Activated CD4-positive, alpha-beta memory T cell treated with anti-CD3 and anti-CD28 coated beads, Interleukin-2, amount 10 ng/mL, durations not matched to agents 7 days and 5 days (primary cell): ENCODE measurements at regions not wholly inside any gene's neighbourhood (a gene's known extent, or its start where the extent isn't known, plus 50 kb on each side); places are given as distances from the start of the nearest gene placed in this dataset.
"Not testable (repeated sequence)": the region's sequence is repeated elsewhere in the genome, so short reads cannot be mapped to it uniquely, and the experiment has no call there.

Experiments used
- CTCF ChIA-PET: fragments of 350-600 bp; sonication (Branson Sonifier 250); formaldehyde crosslinking; loops from one replicate; lab custom pipeline; 2021; ENCODE audit warnings: antibody characterized with exemption, inconsistent platforms; lab: Charles Lee
- POLR2A ChIA-PET: fragments of 350-600 bp; sonication (Branson Sonifier 250); formaldehyde crosslinking; loops from one replicate; lab custom pipeline; 2021; ENCODE audit warnings: antibody characterized with exemption; lab: Charles Lee
- DNase-seq: peaks from one replicate; pipeline ENCODE4 v3.0.0-alpha.2; 2020
- H3K27ac Mint-ChIP-seq: one replicate; pipeline ENCODE4 v1.8.0; 2021; ENCODE audit warnings: mild to moderate bottlenecking, mixed read lengths
- H3K27me3 Mint-ChIP-seq: one replicate; pipeline ENCODE4 v1.8.0; 2021; ENCODE audit warnings: mixed read lengths
- H3K36me3 Mint-ChIP-seq: one replicate; pipeline ENCODE4 v1.8.0; 2021; ENCODE audit warnings: low read depth, mixed read lengths
- H3K4me1 Mint-ChIP-seq: one replicate; pipeline ENCODE4 v1.8.0; 2021; ENCODE audit warnings: mixed read lengths
- H3K4me3 Mint-ChIP-seq: one replicate; pipeline ENCODE4 v1.8.0; 2021; ENCODE audit warnings: mild to moderate bottlenecking, mixed read lengths
- H3K9me3 Mint-ChIP-seq: one replicate; pipeline ENCODE4 v1.8.0; 2021; ENCODE audit warnings: mixed read lengths

DNA sequence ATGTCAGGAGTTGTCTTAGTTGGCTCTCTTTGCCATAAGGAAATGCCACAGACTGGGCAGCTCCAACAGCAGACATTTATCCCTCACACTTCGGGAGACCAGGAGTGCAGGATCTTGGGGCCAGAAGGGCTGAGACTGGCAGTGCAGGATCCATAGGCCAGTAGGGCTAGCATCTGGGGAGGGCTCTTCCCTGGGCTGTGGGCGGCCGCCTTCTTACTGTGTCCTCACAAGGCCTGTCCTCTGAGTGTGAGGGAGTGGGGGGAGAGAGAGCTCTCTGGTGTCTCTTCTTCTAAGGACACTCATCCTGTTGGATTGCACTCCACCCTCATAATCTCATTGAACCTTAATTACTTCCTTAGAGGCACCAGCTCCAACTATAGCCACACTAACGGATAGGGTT, 87.5 kb upstream of the LRPAP1 start:
- CTCF ChIA-PET = not testable (repeated sequence)
- H3K27me3 Mint-ChIP-seq = peaks cover 12% of the 10 kb centered on the region

GRCh38 chr4:3618341-3618740, 86.1 kb upstream of the LRPAP1 start:
- CTCF ChIA-PET, H3K9me3 Mint-ChIP-seq, H3K4me1 Mint-ChIP-seq, H3K36me3 Mint-ChIP-seq, POLR2A ChIA-PET, H3K27ac Mint-ChIP-seq, DNase-seq, H3K4me3 Mint-ChIP-seq: not testable (repeated sequence)
- peaks cover 12% of the 10 kb centered on the region for H3K27me3 Mint-ChIP-seq

More for the DNA sequence above, 87.5 kb upstream of the LRPAP1 start:
- DNase-seq, H3K9me3 Mint-ChIP-seq, H3K27ac Mint-ChIP-seq, H3K4me3 Mint-ChIP-seq, H3K36me3 Mint-ChIP-seq, H3K4me1 Mint-ChIP-seq, POLR2A ChIA-PET: not testable (repeated sequence)

DNA sequence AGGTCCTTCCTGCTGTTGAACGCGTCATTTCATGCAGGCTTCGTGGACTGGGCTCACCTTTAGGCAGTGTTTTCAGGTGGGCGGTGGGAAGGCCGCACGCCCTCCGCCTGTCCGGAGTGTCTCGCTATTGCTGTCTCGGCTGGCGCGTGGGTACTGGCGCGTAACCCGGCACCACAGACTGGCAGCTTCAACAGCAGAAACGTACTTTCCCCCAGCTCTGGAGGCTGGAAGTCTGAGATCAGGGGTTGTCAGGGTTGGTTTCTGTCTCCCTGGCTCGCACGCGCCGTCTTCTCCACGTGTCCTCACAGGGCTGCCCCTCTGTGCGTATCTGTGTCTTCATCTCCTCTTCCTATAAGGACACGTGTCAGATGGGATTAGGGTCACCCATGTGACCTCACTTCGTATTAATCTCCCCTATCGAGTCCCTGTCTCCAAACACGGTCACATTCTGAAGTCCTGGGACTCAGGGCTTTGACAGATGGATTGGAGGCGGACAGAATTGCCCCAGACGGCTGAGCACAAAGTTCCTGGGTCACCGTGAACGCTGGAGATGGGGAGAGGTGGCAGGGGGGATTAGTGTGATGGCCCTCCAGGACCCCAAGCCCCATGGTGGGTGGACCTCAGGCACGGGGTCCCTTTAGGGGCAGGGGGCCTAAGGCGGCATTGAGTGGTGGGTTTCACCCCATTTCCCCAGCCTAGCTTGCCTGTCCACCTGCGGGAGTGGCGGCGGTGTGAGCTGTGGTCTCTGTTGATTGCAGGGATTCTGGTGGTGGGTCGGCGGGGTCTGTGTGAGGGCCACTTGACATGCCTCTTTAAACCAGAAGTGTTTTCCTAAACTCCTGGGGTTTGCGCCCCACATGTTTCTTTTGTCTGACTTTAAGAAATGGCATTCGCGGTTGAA, 83.4 kb upstream of the LRPAP1 start:
- no peak for DNase-seq
- no peak overlapping the region for H3K4me3 Mint-ChIP-seq
- H3K9me3 Mint-ChIP-seq = peaks cover 17% of the 10 kb centered on the region
- POLR2A ChIA-PET = no interaction called here
- H3K36me3 Mint-ChIP-seq = no peaks in the 10 kb centered on the region
- CTCF ChIA-PET = no interaction called here
- peaks cover 7% of the 10 kb centered on the region for H3K27me3 Mint-ChIP-seq
- H3K27ac Mint-ChIP-seq = no peak overlapping the region
- H3K4me1 Mint-ChIP-seq = peaks cover 2% of the 10 kb centered on the region

DNA sequence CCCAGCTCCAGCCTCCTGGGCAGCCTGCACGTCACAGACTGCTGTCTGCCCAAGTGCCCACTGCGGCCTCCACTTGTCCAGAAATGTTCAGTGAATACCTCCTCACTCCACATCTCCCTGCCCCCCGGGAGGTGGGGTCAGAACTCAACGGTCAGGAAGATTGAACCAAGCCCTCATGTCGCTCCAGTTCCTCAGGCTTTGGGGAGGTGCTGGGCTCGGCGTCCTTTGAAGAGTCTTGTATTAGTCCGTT, 82.4 kb upstream of the LRPAP1 start:
- H3K4me3 Mint-ChIP-seq = no peak overlapping the region
- DNase-seq = no peak
- H3K27me3 Mint-ChIP-seq = peaks cover 7% of the 10 kb centered on the region
- CTCF ChIA-PET = no interaction called here
- no peaks in the 10 kb centered on the region for H3K36me3 Mint-ChIP-seq
- POLR2A ChIA-PET = no interaction called here
- H3K9me3 Mint-ChIP-seq = peaks cover 21% of the 10 kb centered on the region
- H3K27ac Mint-ChIP-seq = no peak overlapping the region
- no peaks in the 10 kb centered on the region for H3K4me1 Mint-ChIP-seq

GRCh38 chr4:3613967-3614730, 81.9 kb upstream of the LRPAP1 start:
- Mint-ChIP-seq H3K4me3 (no peak overlapping the region), H3K36me3 (no peaks in the 10 kb centered on the region), H3K4me1 (no peaks in the 10 kb centered on the region), H3K27me3 (peaks cover 6% of the 10 kb centered on the region), H3K9me3 (peaks cover 22% of the 10 kb centered on the region), H3K27ac (no peak overlapping the region)
- CTCF ChIA-PET = no interaction called here
- no peak for DNase-seq
- POLR2A ChIA-PET = no interaction called here

DNA sequence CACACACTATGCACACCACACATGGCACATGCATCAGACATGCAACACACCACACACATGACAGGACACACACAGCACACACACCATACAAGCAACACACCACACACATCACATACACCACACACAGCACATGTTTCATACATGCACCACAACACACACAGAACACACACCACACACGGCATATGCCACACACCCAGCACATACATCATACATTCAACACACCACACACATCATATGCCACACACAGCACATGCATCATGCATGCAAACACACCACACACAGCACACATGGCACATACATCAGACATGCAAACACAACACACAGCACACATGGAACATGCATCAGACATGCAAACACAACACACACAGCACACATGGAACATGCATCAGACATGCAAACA, 80.7 kb upstream of the LRPAP1 start:
- Mint-ChIP-seq H3K4me3 (no peak overlapping the region), H3K27ac (no peak overlapping the region), H3K36me3 (no peaks in the 10 kb centered on the region), H3K4me1 (no peaks in the 10 kb centered on the region), H3K27me3 (no peaks in the 10 kb centered on the region), H3K9me3 (peaks cover 22% of the 10 kb centered on the region)
- ChIA-PET POLR2A (no interaction called here), CTCF (no interaction called here)
- DNase-seq = no peak

GRCh38 chr4:3612281-3612680, 80.1 kb upstream of the LRPAP1 start:
- Mint-ChIP-seq H3K9me3 (peaks cover 22% of the 10 kb centered on the region), H3K27ac (no peak overlapping the region), H3K27me3 (no peaks in the 10 kb centered on the region), H3K4me3 (no peak overlapping the region), H3K4me1 (no peaks in the 10 kb centered on the region), H3K36me3 (no peaks in the 10 kb centered on the region)
- CTCF ChIA-PET = no interaction called here
- POLR2A ChIA-PET = no interaction called here
- no peak for DNase-seq

DNA sequence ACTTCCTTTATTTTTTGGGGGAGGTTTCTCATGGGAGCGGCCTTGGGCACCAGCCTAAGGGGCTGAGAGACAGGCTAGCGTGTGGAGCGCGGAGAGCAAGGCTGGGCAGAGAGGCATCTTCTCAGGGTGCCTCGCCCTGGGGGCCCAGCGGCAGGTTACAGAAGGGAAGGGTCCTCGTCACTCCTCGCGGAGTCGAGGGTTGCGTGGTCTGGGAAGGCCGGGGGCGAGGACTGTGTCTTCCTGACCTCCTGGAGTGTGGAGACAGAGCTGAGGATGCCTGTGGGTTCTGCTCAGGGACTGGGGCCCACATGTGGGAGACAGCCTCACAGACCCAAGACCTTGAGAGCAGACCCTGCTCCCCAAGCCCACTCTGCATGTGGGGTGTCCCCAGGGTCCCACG, 79.6 kb upstream of the LRPAP1 start:
- DNase-seq = no peak
- Mint-ChIP-seq H3K27ac (no peak overlapping the region), H3K9me3 (peaks cover 22% of the 10 kb centered on the region), H3K4me3 (no peak overlapping the region), H3K27me3 (no peaks in the 10 kb centered on the region), H3K36me3 (no peaks in the 10 kb centered on the region), H3K4me1 (no peaks in the 10 kb centered on the region)
- CTCF ChIA-PET = no interaction called here
- POLR2A ChIA-PET = no interaction called here

- CTCF ChIA-PET, H3K27me3 Mint-ChIP-seq, POLR2A ChIA-PET, H3K4me3 Mint-ChIP-seq, DNase-seq, H3K36me3 Mint-ChIP-seq, H3K27ac Mint-ChIP-seq, H3K4me1 Mint-ChIP-seq: not testable (repeated sequence)
- peaks cover 22% of the 10 kb centered on the region for H3K9me3 Mint-ChIP-seq
These were observed 78.6 kb upstream of the LRPAP1 start for GRCh38 chr4:3610851-3611250.

GRCh38 chr4:3609905-3610304, 77.7 kb upstream of the LRPAP1 start:
- H3K27ac Mint-ChIP-seq, H3K4me1 Mint-ChIP-seq, DNase-seq, POLR2A ChIA-PET, H3K36me3 Mint-ChIP-seq, CTCF ChIA-PET, H3K27me3 Mint-ChIP-seq, H3K4me3 Mint-ChIP-seq: not testable (repeated sequence)
- H3K9me3 Mint-ChIP-seq = peaks cover 22% of the 10 kb centered on the region

- ChIA-PET CTCF (no interaction called here), POLR2A (no interaction called here)
- Mint-ChIP-seq H3K36me3 (no peaks in the 10 kb centered on the region), H3K9me3 (peaks cover 14% of the 10 kb centered on the region), H3K4me3 (no peak overlapping the region), H3K27me3 (no peaks in the 10 kb centered on the region), H3K4me1 (no peaks in the 10 kb centered on the region), H3K27ac (no peak overlapping the region)
- no peak for DNase-seq
These were observed 75.7 kb upstream of the LRPAP1 start for GRCh38 chr4:3607690-3608552.

GRCh38 chr4:3606850-3607249, 74.6 kb upstream of the LRPAP1 start:
- H3K4me1 Mint-ChIP-seq, H3K27me3 Mint-ChIP-seq, CTCF ChIA-PET, H3K4me3 Mint-ChIP-seq, POLR2A ChIA-PET, H3K27ac Mint-ChIP-seq, H3K36me3 Mint-ChIP-seq: not testable (repeated sequence)
- H3K9me3 Mint-ChIP-seq = peaks cover 15% of the 10 kb centered on the region
- peak; percentile 17 for DNase-seq

DNA sequence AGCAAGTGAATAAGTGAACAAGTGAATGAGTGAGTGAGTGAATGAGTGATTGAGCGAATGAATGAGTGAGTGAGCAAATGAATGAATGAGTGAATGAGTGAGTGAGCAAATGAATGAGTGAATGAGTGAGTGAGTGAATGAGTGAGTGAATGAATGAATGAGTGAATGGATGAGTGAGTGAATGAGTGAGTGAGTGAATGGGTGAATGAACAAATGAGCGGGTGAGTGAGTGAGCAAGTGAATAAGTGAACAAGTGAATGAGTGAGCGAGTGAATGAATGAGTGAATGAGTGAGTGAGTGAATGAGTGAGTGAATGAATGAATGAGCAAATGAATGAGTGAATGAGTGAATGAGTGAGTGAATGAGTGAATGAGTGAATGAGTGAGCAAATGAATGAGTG, 74.0 kb upstream of the LRPAP1 start:
- H3K27me3 Mint-ChIP-seq, CTCF ChIA-PET, H3K27ac Mint-ChIP-seq, H3K4me1 Mint-ChIP-seq, POLR2A ChIA-PET, H3K4me3 Mint-ChIP-seq, DNase-seq, H3K36me3 Mint-ChIP-seq: not testable (repeated sequence)
- peaks cover 15% of the 10 kb centered on the region for H3K9me3 Mint-ChIP-seq
